ENCODE measurements at regions not wholly inside any gene's neighbourhood (a gene's known extent, or its start where the extent isn't known, plus 50 kb on each side); places are given as distances from the start of the nearest gene placed in this dataset.
A peak's percentile ranks its signal among the peaks of the same experiment; 100 is the strongest.
"Not testable (repeated sequence)": the region's sequence is repeated elsewhere in the genome, so short reads cannot be mapped to it uniquely, and the experiment has no call there.

DNA sequence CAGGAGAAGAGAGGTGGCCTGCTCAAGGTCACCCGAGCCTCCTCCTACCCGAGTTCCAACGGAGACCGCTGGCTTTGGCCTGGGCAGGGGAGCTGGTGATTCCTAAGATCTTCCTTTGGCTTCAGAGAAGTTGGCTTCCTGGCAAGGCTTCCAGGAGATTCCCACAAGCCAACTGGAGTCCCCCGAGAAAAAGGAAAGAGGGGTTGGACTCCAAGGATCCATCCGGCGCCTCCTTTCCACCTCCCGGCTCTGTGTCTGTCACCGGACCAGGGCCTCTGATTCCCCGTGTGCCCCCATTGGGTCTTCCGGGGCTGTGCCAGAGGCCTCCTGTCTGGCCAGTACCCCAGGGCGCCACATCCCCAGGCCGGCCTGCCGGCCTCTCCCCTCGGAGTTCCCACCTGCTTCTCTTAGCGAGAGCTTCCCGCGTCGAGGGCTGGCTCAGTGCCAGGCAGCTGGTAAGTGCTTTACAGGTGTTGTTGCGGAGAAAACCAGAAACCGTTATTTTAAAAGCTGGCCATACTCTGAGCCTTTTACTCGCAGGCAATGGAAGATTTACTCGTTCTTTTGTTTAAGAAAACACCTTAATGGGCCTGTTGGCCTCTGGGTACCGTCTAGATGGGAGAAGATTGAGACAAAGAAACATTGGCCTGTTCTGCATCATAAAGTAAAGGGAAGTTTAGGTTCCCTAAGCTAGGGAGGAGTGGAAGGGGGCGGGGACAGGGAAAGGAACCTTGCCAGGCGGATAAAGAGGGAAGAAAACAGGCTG lies 258.4 kb upstream of the SDK2 start:
- peak overlapping the region; percentile 15; the same call in 1 of the 2 replicates for H3K9ac ChIP-seq (ENCODE audit: low read depth, low read length)
- peaks cover 98% of the 10 kb centered on the region for H3K27me3 ChIP-seq (ENCODE audit: insufficient read depth, low read length)
- H3K4me3 ChIP-seq (ENCODE audit: low read length), result peak overlapping the region; percentile 69; the same call in 1 of the 2 replicates
- peaks cover 5% of the 10 kb centered on the region; the same call in 1 of the 2 replicates for H3K4me1 ChIP-seq (ENCODE audit: insufficient read depth, low read length)
- no peak overlapping the region for H3K27ac ChIP-seq (ENCODE audit: low read length)
- no peaks in the 10 kb centered on the region for H3K36me3 ChIP-seq (ENCODE audit: insufficient read depth, low read depth, low read length)
- no peaks in the 10 kb centered on the region for H3K9me3 ChIP-seq (ENCODE audit: insufficient read depth, low read depth, low read length)

DNA sequence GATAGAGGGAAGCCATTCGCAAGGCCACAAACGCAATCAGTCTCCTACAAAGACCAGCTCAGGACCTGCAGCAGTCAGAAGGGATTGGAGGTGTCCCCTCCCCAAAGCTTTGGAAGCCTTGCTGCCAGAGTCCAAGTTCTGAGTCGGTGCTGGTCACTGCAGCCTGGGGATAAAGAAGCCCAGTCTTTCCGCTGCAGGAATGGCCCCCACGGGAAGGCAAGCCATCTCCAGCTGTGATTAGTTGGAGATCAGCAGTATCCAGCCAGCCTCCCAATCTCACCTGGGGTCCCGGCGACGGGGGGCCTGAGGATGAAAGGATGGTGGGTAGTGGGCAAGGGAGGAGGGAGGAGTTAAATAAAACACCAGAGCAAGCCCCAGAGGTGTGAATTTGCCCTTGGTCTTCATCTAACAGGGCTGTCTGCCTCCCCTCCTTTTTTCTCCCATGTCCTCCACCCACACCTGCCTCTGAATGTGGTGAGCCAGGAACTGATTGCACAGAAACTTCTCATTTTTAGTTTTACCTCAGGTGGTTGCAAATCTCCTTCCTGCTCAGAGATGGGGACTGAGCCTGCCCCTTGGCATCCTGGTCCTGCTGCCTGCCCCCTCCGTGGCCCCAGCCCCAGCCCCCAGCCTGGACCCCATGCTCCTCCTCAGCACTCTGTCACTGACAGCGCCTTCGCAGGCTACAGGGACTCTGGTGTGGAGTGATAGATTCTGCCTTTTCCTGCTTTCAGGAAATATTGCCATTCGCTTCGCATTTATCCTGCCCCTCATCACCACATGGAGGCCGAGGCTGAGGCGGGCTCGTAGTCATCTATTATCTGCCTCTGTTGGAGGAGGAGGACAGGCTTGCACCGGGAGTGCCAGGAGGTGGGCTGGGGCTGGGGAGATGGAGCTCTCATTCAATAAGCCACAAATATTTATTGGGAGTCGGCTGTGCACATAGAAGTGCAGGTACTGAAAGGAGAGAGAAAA lies 262.9 kb upstream of the SDK2 start:
- no peak overlapping the region for H3K4me3 ChIP-seq (ENCODE audit: low read length)
- no peaks in the 10 kb centered on the region for H3K36me3 ChIP-seq (ENCODE audit: insufficient read depth, low read depth, low read length)
- peaks cover 100% of the 10 kb centered on the region for H3K27me3 ChIP-seq (ENCODE audit: insufficient read depth, low read length)
- no peak overlapping the region for H3K9ac ChIP-seq (ENCODE audit: low read depth, low read length)
- no peak overlapping the region for H3K27ac ChIP-seq (ENCODE audit: low read length)
- peaks cover 5% of the 10 kb centered on the region; the same call in 1 of the 2 replicates for H3K4me1 ChIP-seq (ENCODE audit: insufficient read depth, low read length)
- no peaks in the 10 kb centered on the region for H3K9me3 ChIP-seq (ENCODE audit: insufficient read depth, low read depth, low read length)

DNA sequence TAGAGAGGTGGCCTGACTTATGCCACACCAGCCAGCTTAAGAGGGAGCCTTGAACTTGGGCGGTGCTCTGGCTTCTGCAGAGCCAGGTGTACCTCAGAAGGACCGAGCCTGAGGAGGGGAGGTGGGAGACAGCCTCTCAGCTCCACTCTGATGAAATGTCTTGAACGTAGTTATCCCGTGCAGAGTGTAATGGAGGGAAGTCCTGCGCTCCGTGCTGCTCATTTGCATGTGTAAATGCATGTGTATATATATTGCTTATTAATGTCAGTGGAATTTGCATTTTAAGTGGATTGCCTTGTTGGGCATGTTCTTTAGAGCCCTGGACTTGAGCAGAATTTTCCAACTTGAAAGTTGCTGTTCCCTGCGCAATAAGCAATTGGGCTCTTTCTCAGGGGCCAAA lies 264.9 kb upstream of the SDK2 start:
- Histone ChIP-seq H3K27ac (ENCODE audit: low read length) (no peak overlapping the region), H3K36me3 (ENCODE audit: insufficient read depth, low read depth, low read length) (no peaks in the 10 kb centered on the region), H3K9me3 (ENCODE audit: insufficient read depth, low read depth, low read length) (no peaks in the 10 kb centered on the region), H3K4me1 (ENCODE audit: insufficient read depth, low read length) (no peaks in the 10 kb centered on the region), H3K27me3 (ENCODE audit: insufficient read depth, low read length) (peaks cover 93% of the 10 kb centered on the region), H3K4me3 (ENCODE audit: low read length) (no peak overlapping the region), H3K9ac (ENCODE audit: low read depth, low read length) (no peak overlapping the region)

- H3K27me3 ChIP-seq (ENCODE audit: insufficient read depth, low read length), result peaks cover 89% of the 10 kb centered on the region
- no peaks in the 10 kb centered on the region for H3K4me1 ChIP-seq (ENCODE audit: insufficient read depth, low read length)
- no peaks in the 10 kb centered on the region for H3K36me3 ChIP-seq (ENCODE audit: insufficient read depth, low read depth, low read length)
- no peak overlapping the region for H3K27ac ChIP-seq (ENCODE audit: low read length)
- no peak overlapping the region for H3K9ac ChIP-seq (ENCODE audit: low read depth, low read length)
- no peak overlapping the region for H3K4me3 ChIP-seq (ENCODE audit: low read length)
- no peaks in the 10 kb centered on the region; the same call in 1 of the 2 replicates for H3K9me3 ChIP-seq (ENCODE audit: insufficient read depth, low read depth, low read length)
These were observed 266.0 kb upstream of the SDK2 start for GRCh38 chr17:73910206-73910605.

DNA sequence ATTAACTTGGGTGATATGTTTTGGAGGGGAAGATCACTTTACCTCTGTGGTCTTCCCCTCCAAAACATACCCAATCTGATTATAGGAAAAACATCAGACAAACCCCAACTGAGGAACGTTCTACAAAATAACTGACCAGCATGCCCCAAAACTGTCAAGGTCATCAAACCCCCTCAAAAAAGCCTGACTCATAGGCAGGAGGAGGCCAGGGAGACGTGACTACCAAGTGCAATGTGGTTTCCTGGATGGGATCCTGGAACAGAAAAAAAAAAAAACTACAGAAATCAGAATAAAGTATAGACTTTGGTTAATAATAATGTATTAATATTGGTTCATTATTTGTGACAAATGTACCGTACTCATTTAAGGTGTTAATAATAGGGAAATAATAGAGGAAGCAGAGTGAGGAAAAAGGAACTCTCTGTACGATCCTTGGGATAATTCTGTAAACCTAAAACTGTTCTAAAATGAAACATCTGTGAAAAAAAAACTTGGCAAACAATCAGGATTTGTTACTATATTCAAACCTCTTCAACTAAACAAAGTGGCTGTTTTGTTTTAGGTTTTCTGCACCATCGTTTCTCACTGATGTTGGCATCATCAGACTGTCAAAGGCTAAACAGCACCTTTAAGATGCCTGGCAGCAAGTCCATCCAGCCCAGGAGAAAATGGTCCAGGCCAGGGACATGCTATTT lies 266.7 kb upstream of the SDK2 start:
- Histone ChIP-seq H3K36me3 (ENCODE audit: insufficient read depth, low read depth, low read length) (no peaks in the 10 kb centered on the region), H3K9me3 (ENCODE audit: insufficient read depth, low read depth, low read length) (no peaks in the 10 kb centered on the region; the same call in 1 of the 2 replicates), H3K4me3 (ENCODE audit: low read length) (no peak overlapping the region), H3K4me1 (ENCODE audit: insufficient read depth, low read length) (no peaks in the 10 kb centered on the region), H3K27me3 (ENCODE audit: insufficient read depth, low read length) (peaks cover 81% of the 10 kb centered on the region), H3K27ac (ENCODE audit: low read length) (no peak overlapping the region), H3K9ac (ENCODE audit: low read depth, low read length) (no peak overlapping the region)

GRCh38 chr17:73911726-73912372 lies 267.6 kb upstream of the SDK2 start:
- Histone ChIP-seq H3K9me3 (ENCODE audit: insufficient read depth, low read depth, low read length) (no peaks in the 10 kb centered on the region; the same call in 1 of the 2 replicates), H3K9ac (ENCODE audit: low read depth, low read length) (no peak overlapping the region), H3K27me3 (ENCODE audit: insufficient read depth, low read length) (peaks cover 73% of the 10 kb centered on the region)

GRCh38 chr17:73912373-73912746 lies 268.1 kb upstream of the SDK2 start:
- Histone ChIP-seq H3K27me3 (ENCODE audit: insufficient read depth, low read length) (peaks cover 68% of the 10 kb centered on the region), H3K9me3 (ENCODE audit: insufficient read depth, low read depth, low read length) (no peaks in the 10 kb centered on the region; the same call in 1 of the 2 replicates), H3K27ac (ENCODE audit: low read length) (no peak overlapping the region), H3K36me3 (ENCODE audit: insufficient read depth, low read depth, low read length) (no peaks in the 10 kb centered on the region), H3K4me1 (ENCODE audit: insufficient read depth, low read length) (no peaks in the 10 kb centered on the region), H3K9ac (ENCODE audit: low read depth, low read length) (no peak overlapping the region), H3K4me3 (ENCODE audit: low read length) (no peak overlapping the region)

More at GRCh38 chr17:73911726-73912372, 267.6 kb upstream of the SDK2 start:
- no peak overlapping the region for H3K4me3 ChIP-seq (ENCODE audit: low read length)
- H3K27ac ChIP-seq (ENCODE audit: low read length), result no peak overlapping the region
- no peaks in the 10 kb centered on the region for H3K4me1 ChIP-seq (ENCODE audit: insufficient read depth, low read length)
- H3K36me3 ChIP-seq (ENCODE audit: insufficient read depth, low read depth, low read length), result no peaks in the 10 kb centered on the region

GRCh38 chr17:73914536-73915274 lies 270.5 kb upstream of the SDK2 start:
- Histone ChIP-seq H3K27me3 (ENCODE audit: insufficient read depth, low read length) (peaks cover 44% of the 10 kb centered on the region), H3K4me1 (ENCODE audit: insufficient read depth, low read length) (no peaks in the 10 kb centered on the region), H3K36me3 (ENCODE audit: insufficient read depth, low read depth, low read length) (no peaks in the 10 kb centered on the region), H3K27ac (ENCODE audit: low read length) (no peak overlapping the region), H3K9ac (ENCODE audit: low read depth, low read length) (no peak overlapping the region), H3K9me3 (ENCODE audit: insufficient read depth, low read depth, low read length) (peaks cover 11% of the 10 kb centered on the region), H3K4me3 (ENCODE audit: low read length) (no peak overlapping the region)

DNA sequence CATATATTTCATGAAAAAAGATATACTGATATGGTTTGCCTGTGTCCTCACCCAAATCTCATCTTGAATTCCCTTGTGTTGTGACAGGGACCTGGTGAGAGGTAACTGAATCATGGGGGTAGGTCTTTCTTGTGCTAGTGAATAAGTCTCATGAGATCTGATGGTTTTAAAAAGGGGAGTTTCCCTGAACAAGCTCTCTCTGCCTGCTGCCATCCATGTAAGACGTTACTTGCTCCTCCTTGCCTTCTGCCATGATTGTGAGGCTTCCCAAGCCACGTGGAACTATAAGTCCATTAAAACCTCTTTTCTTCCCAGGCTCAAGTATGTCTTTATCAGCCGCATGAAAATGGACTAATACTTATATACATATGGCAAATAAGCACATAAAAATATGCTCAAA lies 274.8 kb upstream of the SDK2 start:
- H3K9ac ChIP-seq (ENCODE audit: low read depth, low read length); H3K4me3 ChIP-seq (ENCODE audit: low read length); H3K27ac ChIP-seq (ENCODE audit: low read length); H3K4me1 ChIP-seq (ENCODE audit: insufficient read depth, low read length); H3K36me3 ChIP-seq (ENCODE audit: insufficient read depth, low read depth, low read length); H3K27me3 ChIP-seq (ENCODE audit: insufficient read depth, low read length): not testable (repeated sequence)
- peaks cover 11% of the 10 kb centered on the region for H3K9me3 ChIP-seq (ENCODE audit: insufficient read depth, low read depth, low read length)

DNA sequence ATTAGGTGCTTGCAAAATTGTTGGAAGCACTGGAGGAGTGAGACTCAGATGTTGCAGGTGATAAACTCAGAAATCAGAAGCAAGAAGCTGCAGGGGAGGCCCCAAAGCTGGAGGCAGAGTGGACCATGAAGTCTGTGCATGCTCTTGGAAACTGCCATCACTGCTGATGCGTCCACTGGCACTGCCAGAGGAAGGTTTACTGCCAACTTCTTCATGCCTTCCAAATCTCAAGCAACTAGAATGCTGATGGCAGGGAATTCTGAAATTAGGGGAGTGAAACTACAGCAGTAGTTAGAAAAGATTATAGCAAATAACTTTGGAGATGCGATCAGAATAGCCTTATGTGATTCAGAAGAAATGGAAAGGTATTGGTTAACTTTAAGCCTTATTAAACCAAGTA lies 277.1 kb upstream of the SDK2 start:
- Histone ChIP-seq H3K36me3 (ENCODE audit: insufficient read depth, low read depth, low read length) (no peaks in the 10 kb centered on the region), H3K9ac (ENCODE audit: low read depth, low read length) (no peak overlapping the region), H3K9me3 (ENCODE audit: insufficient read depth, low read depth, low read length) (peaks cover 11% of the 10 kb centered on the region), H3K27me3 (ENCODE audit: insufficient read depth, low read length) (no peaks in the 10 kb centered on the region), H3K27ac (ENCODE audit: low read length) (no peak overlapping the region), H3K4me3 (ENCODE audit: low read length) (no peak overlapping the region), H3K4me1 (ENCODE audit: insufficient read depth, low read length) (no peaks in the 10 kb centered on the region)

Data from iPS-20b (cell line).